ENCODE measurements at regions not wholly inside any gene's neighbourhood (a gene's known extent, or its start where the extent isn't known, plus 50 kb on each side); places are given as distances from the start of the nearest gene placed in this dataset.

DNA sequence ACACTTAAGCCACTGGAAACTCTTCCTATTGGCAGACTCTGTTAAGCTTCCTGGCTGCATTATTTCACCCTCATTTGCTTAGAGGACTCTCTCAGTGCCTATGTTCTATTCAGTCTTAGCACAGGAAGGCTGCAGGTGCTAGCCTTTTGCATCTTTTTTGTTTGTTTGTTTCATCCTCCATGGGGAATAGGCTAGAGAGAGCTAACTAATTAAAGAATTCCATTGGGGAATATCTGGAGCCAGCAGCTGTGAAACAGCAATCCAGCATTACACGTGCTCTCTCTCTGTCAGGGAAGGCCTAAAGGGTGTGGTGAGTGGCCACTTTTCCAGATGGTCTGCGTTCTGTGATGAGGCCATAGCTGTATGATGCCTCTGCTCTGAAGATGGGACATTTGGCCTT is 633.6 kb downstream of the SPRY1 start:
- peaks cover 3 to 6% of the 10 kb centered on the region in 2 experiments; a peak in 3 of 4 replicates for H3K4me1 ChIP-seq (ENCODE audit: control insufficient read depth in 1 of 2, insufficient read depth in 2 of 2, low read depth in 1 of 2, low read length in 1 of 2)
- no peak overlapping the region for H3K27ac ChIP-seq (ENCODE audit: low read depth in 2 of 2, low read length in 1 of 2)
- no peaks in the 10 kb centered on the region for H3K9me3 ChIP-seq
- TF ChIP-seq RFX5 (IDR thresholded peaks at IDR 0.05; ENCODE audit: low read length) (no peak), NRF1 (IDR thresholded peaks at IDR 0.05; ENCODE audit: low read depth, low read length) (no peak), CHD2 (IDR thresholded peaks at IDR 0.05; ENCODE audit: low read length, partially characterized antibody) (no peak), RCOR1 (IDR thresholded peaks at IDR 0.05; ENCODE audit: low read length) (no peak), TEAD4 (IDR thresholded peaks at IDR 0.05; ENCODE audit: borderline replicate concordance, insufficient read depth) (no peak)
- CTCF ChIA-PET = no interaction called here
- no peak overlapping the region for H3K4me2 ChIP-seq
- no peak for DNase-seq
- H3K36me3 ChIP-seq (replicated peaks in 1 of 2; ENCODE audit: control insufficient read depth in 1 of 2, insufficient read depth in 2 of 2, low read length in 1 of 2) = no peaks in the 10 kb centered on the region
- H3K4me3 ChIP-seq (ENCODE audit: low read depth in 2 of 2, low read length in 1 of 2) = no peak overlapping the region
- whole genome bisulfite sequencing (ENCODE audit: low lambda C conversion rate) = 90% methylated on average over 2 of the region's 2 CpGs
- peaks cover 4% of the 10 kb centered on the region for H3F3A ChIP-seq (replicated peaks; ENCODE audit: insufficient read depth)
- H4K20me1 ChIP-seq (ENCODE audit: insufficient read depth) = no peaks in the 10 kb centered on the region
- H3K9ac ChIP-seq = no peak overlapping the region
- no peaks in the 10 kb centered on the region for H3K79me2 ChIP-seq (ENCODE audit: insufficient read depth)
- no peaks in the 10 kb centered on the region for H3K27me3 ChIP-seq (ENCODE audit: insufficient read depth)
- POLR2A ChIA-PET = no interaction called here
- no peak overlapping the region for H2AFZ ChIP-seq (ENCODE audit: low read depth)
- no peaks in the 10 kb centered on the region for H3K9me2 ChIP-seq

- Histone ChIP-seq H4K20me1 (ENCODE audit: insufficient read depth) (no peaks in the 10 kb centered on the region), H3K27ac (ENCODE audit: low read depth in 2 of 2, low read length in 1 of 2) (peak overlapping the region in 1 of 2 experiments; percentile 65; a peak in 2 of 4 replicates), H2AFZ (ENCODE audit: low read depth) (no peak overlapping the region), H3K9ac (no peak overlapping the region), H3K79me2 (ENCODE audit: insufficient read depth) (no peaks in the 10 kb centered on the region), H3K27me3 (ENCODE audit: insufficient read depth) (no peaks in the 10 kb centered on the region), H3F3A (replicated peaks; ENCODE audit: insufficient read depth) (peaks cover 4% of the 10 kb centered on the region), H3K9me3 (no peaks in the 10 kb centered on the region), H3K4me3 (ENCODE audit: low read depth in 2 of 2, low read length in 1 of 2) (no peak overlapping the region), H3K4me1 (ENCODE audit: control insufficient read depth in 1 of 2, insufficient read depth in 2 of 2, low read depth in 1 of 2, low read length in 1 of 2) (peaks cover 0 to 6% of the 10 kb centered on the region in 2 experiments; a peak in 2 of 4 replicates), H3K4me2 (no peak overlapping the region), H3K36me3 (replicated peaks in 1 of 2; ENCODE audit: control insufficient read depth in 1 of 2, insufficient read depth in 2 of 2, low read length in 1 of 2) (no peaks in the 10 kb centered on the region), H3K9me2 (no peaks in the 10 kb centered on the region)
- no peak for DNase-seq
- TF ChIP-seq SIN3A (IDR thresholded peaks at IDR 0.05; ENCODE audit: borderline replicate concordance, low read depth, low read length) (no peak), YY1 (IDR thresholded peaks at IDR 0.05; ENCODE audit: low read depth) (no peak), SMC3 (IDR thresholded peaks at IDR 0.05; ENCODE audit: low read depth, low read length) (no peak), RFX5 (IDR thresholded peaks at IDR 0.05; ENCODE audit: low read length) (no peak), FOSL2 (IDR thresholded peaks at IDR 0.05; ENCODE audit: borderline replicate concordance, low read depth) (no peak), MEF2A (IDR thresholded peaks at IDR 0.05; ENCODE audit: borderline replicate concordance, low read depth) (no peak), EZH2phosphoT487 (IDR thresholded peaks at IDR 0.05; ENCODE audit: borderline replicate concordance, low read depth) (no peak), FOXJ3 (CRISPR knock-in tag; IDR thresholded peaks at IDR 0.05) (no peak), JUND (IDR thresholded peaks at IDR 0.05) (no peak), RXRA (IDR thresholded peaks at IDR 0.05; ENCODE audit: borderline replicate concordance, low read depth) (no peak), TEAD4 (IDR thresholded peaks at IDR 0.05; ENCODE audit: borderline replicate concordance, insufficient read depth) (no peak), NRF1 (IDR thresholded peaks at IDR 0.05; ENCODE audit: low read depth, low read length) (no peak), IRF3 (IDR thresholded peaks at IDR 0.05; ENCODE audit: low read depth, low read length) (no peak), FOXM1 (IDR thresholded peaks at IDR 0.05; ENCODE audit: low read depth) (no peak), RAD21 (IDR thresholded peaks at IDR 0.05; ENCODE audit: low read length) (no peak), CHD2 (IDR thresholded peaks at IDR 0.05; ENCODE audit: low read length, partially characterized antibody) (no peak)
- TF ChIP-seq, protein P1, sequence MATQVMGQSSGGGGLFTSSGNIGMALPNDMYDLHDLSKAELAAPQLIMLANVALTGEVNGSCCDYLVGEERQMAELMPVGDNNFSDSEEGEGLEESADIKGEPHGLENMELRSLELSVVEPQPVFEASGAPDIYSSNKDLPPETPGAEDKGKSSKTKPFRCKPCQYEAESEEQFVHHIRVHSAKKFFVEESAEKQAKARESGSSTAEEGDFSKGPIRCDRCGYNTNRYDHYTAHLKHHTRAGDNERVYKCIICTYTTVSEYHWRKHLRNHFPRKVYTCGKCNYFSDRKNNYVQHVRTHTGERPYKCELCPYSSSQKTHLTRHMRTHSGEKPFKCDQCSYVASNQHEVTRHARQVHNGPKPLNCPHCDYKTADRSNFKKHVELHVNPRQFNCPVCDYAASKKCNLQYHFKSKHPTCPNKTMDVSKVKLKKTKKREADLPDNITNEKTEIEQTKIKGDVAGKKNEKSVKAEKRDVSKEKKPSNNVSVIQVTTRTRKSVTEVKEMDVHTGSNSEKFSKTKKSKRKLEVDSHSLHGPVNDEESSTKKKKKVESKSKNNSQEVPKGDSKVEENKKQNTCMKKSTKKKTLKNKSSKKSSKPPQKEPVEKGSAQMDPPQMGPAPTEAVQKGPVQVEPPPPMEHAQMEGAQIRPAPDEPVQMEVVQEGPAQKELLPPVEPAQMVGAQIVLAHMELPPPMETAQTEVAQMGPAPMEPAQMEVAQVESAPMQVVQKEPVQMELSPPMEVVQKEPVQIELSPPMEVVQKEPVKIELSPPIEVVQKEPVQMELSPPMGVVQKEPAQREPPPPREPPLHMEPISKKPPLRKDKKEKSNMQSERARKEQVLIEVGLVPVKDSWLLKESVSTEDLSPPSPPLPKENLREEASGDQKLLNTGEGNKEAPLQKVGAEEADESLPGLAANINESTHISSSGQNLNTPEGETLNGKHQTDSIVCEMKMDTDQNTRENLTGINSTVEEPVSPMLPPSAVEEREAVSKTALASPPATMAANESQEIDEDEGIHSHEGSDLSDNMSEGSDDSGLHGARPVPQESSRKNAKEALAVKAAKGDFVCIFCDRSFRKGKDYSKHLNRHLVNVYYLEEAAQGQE (IDR thresholded peaks at IDR 0.05; ENCODE audit: low read depth, low read length) = no peak
- TF ChIP-seq, protein P2, sequence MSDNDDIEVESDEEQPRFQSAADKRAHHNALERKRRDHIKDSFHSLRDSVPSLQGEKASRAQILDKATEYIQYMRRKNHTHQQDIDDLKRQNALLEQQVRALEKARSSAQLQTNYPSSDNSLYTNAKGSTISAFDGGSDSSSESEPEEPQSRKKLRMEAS (IDR thresholded peaks at IDR 0.05; ENCODE audit: low read depth) = no peak
- TF ChIP-seq, protein P3, sequence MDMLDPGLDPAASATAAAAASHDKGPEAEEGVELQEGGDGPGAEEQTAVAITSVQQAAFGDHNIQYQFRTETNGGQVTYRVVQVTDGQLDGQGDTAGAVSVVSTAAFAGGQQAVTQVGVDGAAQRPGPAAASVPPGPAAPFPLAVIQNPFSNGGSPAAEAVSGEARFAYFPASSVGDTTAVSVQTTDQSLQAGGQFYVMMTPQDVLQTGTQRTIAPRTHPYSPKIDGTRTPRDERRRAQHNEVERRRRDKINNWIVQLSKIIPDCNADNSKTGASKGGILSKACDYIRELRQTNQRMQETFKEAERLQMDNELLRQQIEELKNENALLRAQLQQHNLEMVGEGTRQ (IDR thresholded peaks at IDR 0.05; ENCODE audit: borderline replicate concordance, low read depth, low read length) = no peak
- POLR2A ChIA-PET = no interaction called here
- 62% methylated on average over 1 of the region's 1 CpG for WGBS (ENCODE audit: low lambda C conversion rate)
- CTCF ChIA-PET = no interaction called here
These were observed 635.4 kb downstream of the SPRY1 start for GRCh38 chr4:124032035-124032434.

Measured in SK-N-SH (cell line).